ENCODE measurements at regions not wholly inside any gene's neighbourhood (a gene's known extent, or its start where the extent isn't known, plus 50 kb on each side); places are given as distances from the start of the nearest gene placed in this dataset.

- DNase-seq: no peak
- H3K27ac ChIP-seq: no peak overlapping the region
- intact Hi-C loops (cut with DNase I): no loop called here
Measured at GRCh38 chr4:137956256-137956655, 285.9 kb downstream of the SLC7A11 start.

GRCh38 chr4:137955595-137955994, 286.6 kb downstream of the SLC7A11 start:
- TF ChIP-seq CTCF (IDR thresholded peaks at IDR 0.05): no peak
- H3K4me3 ChIP-seq: no peak overlapping the region
- H3K27me3 ChIP-seq: no peaks in the 10 kb centered on the region
- H3K9me3 ChIP-seq: no peaks in the 10 kb centered on the region
- H3K9ac ChIP-seq (ENCODE audit: low read depth in 2 of 2, low read length in 2 of 2): no peak overlapping the region
- DNase-seq: no peak
- H3K4me1 ChIP-seq: no peaks in the 10 kb centered on the region
- intact Hi-C loops (cut with DNase I): no loop called here
- H3K27ac ChIP-seq: no peak overlapping the region
- H3K36me3 ChIP-seq: no peaks in the 10 kb centered on the region

More at GRCh38 chr4:137956256-137956655, 285.9 kb downstream of the SLC7A11 start:
- H3K9me3 ChIP-seq: no peaks in the 10 kb centered on the region
- no peak overlapping the region for H3K9ac ChIP-seq (ENCODE audit: low read depth in 2 of 2, low read length in 2 of 2)
- H3K4me3 ChIP-seq: no peak overlapping the region
- no peaks in the 10 kb centered on the region for H3K4me1 ChIP-seq
- TF ChIP-seq CTCF (IDR thresholded peaks at IDR 0.05): no peak
- no peaks in the 10 kb centered on the region for H3K36me3 ChIP-seq
- no peaks in the 10 kb centered on the region for H3K27me3 ChIP-seq

GRCh38 chr4:137952116-137952515, 290.0 kb downstream of the SLC7A11 start:
- no peaks in the 10 kb centered on the region for H3K27me3 ChIP-seq
- H3K4me3 ChIP-seq: no peak overlapping the region
- no peak overlapping the region for H3K9ac ChIP-seq (ENCODE audit: low read depth in 2 of 2, low read length in 2 of 2)
- TF ChIP-seq CTCF (IDR thresholded peaks at IDR 0.05): no peak
- H3K4me1 ChIP-seq: no peaks in the 10 kb centered on the region
- no peak for DNase-seq
- H3K36me3 ChIP-seq: no peaks in the 10 kb centered on the region
- intact Hi-C loops (cut with DNase I): no loop called here
- no peak overlapping the region for H3K27ac ChIP-seq
- H3K9me3 ChIP-seq: no peaks in the 10 kb centered on the region

- no peaks in the 10 kb centered on the region for H3K27me3 ChIP-seq
- no peaks in the 10 kb centered on the region for H3K9me3 ChIP-seq
- no peak overlapping the region for H3K27ac ChIP-seq
- H3K4me3 ChIP-seq: no peak overlapping the region
- H3K36me3 ChIP-seq: no peaks in the 10 kb centered on the region
- no peak overlapping the region for H3K9ac ChIP-seq (ENCODE audit: low read depth in 2 of 2, low read length in 2 of 2)
- no peaks in the 10 kb centered on the region for H3K4me1 ChIP-seq
- intact Hi-C loops (cut with DNase I): no loop called here
- TF ChIP-seq CTCF (IDR thresholded peaks at IDR 0.05): no peak
- no peak for DNase-seq
Measured at GRCh38 chr4:137950286-137950685, 291.9 kb downstream of the SLC7A11 start.

- DNase-seq: no peak
- Histone ChIP-seq H3K4me1 (no peaks in the 10 kb centered on the region), H3K36me3 (no peaks in the 10 kb centered on the region), H3K9ac (ENCODE audit: low read depth in 2 of 2, low read length in 2 of 2) (no peak overlapping the region), H3K9me3 (no peaks in the 10 kb centered on the region), H3K27ac (no peak overlapping the region), H3K27me3 (no peaks in the 10 kb centered on the region), H3K4me3 (no peak overlapping the region)
- TF ChIP-seq CTCF (IDR thresholded peaks at IDR 0.05): no peak
- intact Hi-C loops (cut with DNase I): no loop called here
Measured at GRCh38 chr4:137949746-137950145, 292.4 kb downstream of the SLC7A11 start.
